HCT116 (cell line): ENCODE measurements at regions not wholly inside any gene's neighbourhood (a gene's known extent, or its start where the extent isn't known, plus 50 kb on each side); places are given as distances from the start of the nearest gene placed in this dataset.

Source experiments
- ATAC-seq: fragments of 200-7000 bp; cut with Tn5 transposase; 2 replicates; pipeline ENCODE4 v1.9.1; 2020; ENCODE audit warnings: mild to moderate bottlenecking, moderate library complexity
- BruUV-seq: library from RNA; stranded (reverse); fragments of 400-500 nt; replicated peaks from 2 replicates; lab custom pipeline; 2021; lab: Mats Ljungman, UMichigan
- CTCF ChIA-PET: fragments of 300-600 bp; sonication (Branson Sonifier 250); formaldehyde crosslinking; loops from one replicate; lab custom pipeline; 2021; ENCODE audit warnings: antibody characterized with exemption; lab: Charles Lee
- POLR2A ChIA-PET: fragments of 300-600, 350-600 bp; sonication (Branson Sonifier 250); formaldehyde crosslinking; loops from one replicate; lab custom pipeline; 2021; ENCODE audit warnings: antibody characterized with exemption; lab: Charles Lee
- RAD21 ChIA-PET, 2 experiments: fragments of 300-600 bp; sonication (Branson Sonifier 250); formaldehyde crosslinking; loops; one replicate each; lab custom pipeline; 2023; ENCODE audit warnings: low total read pairs in 2 of 2; ENCODE audit not compliant: uncharacterized antibody in 2 of 2, unreplicated experiment in 2 of 2, low non-redundant PET in 1 of 2; lab: Charles Lee
- DNase-seq: peaks from one replicate; pipeline ENCODE4 v3.0.0-alpha.2; 2010; ENCODE audit warnings: low read depth, low spot score
- H2AFZ ChIP-seq: fragments of 200-600 bp; shearing (Covaris generic), sonication (generic); 2 replicates; pipeline ENCODE4 v1.6.1; 2017; ENCODE audit warnings: low read depth, mixed run types, mixed read lengths, antibody characterized with exemption, low read length; ENCODE audit not compliant: poor library complexity, severe bottlenecking
- H3K27ac ChIP-seq: 2 replicates; pipeline ENCODE4 v1.5.1; 2012; ENCODE audit warnings: low read depth, low read length
- H3K27me3 ChIP-seq: fragments of 200-600 bp; sonication (generic); 2 replicates; pipeline ENCODE4 v1.6.1; 2016; ENCODE audit warnings: mixed run types, low read length, mixed read lengths; ENCODE audit not compliant: insufficient read depth
- H3K36me3 ChIP-seq, 2 experiments: fragments of 200-500 bp in 1 of 2; fragments of 200-600 bp in 1 of 2; sonication (Bioruptor generic) in 1 of 2; sonication (generic) in 1 of 2; 2 replicates each; pipeline versions ENCODE4 v1.5.1 to v1.6.1; 2014 to 2016; ENCODE audit warnings: low read length in 2 of 2, inconsistent platforms in 1 of 2, mixed read lengths in 1 of 2, mixed run types in 1 of 2; ENCODE audit not compliant: insufficient read depth in 2 of 2, control insufficient read depth in 1 of 2
- H3K4me1 ChIP-seq, 2 experiments: fragments of 200-600 bp in 1 of 2; sonication (generic) in 1 of 2; 2 replicates each; pipeline versions ENCODE4 v1.5.1 to v1.6.1; 2012 to 2017; ENCODE audit warnings: low read length in 2 of 2, inconsistent platforms in 1 of 2, mild to moderate bottlenecking in 1 of 2, mixed read lengths in 1 of 2, mixed run types in 1 of 2, moderate library complexity in 1 of 2; ENCODE audit not compliant: insufficient read depth in 2 of 2, control insufficient read depth in 1 of 2
- H3K4me2 ChIP-seq: fragments of 200-600 bp; sonication (generic); 2 replicates; pipeline ENCODE4 v1.6.1; 2017; ENCODE audit warnings: mixed run types, low read length, mixed read lengths
- H3K4me3 ChIP-seq, 2 experiments: fragments of 200-600 bp in 1 of 2; sonication (generic) in 1 of 2; replicated peaks in 1 of 2; 2 replicates each; pipeline ENCODE4 v1.5.1; 2011 to 2016; ENCODE audit warnings: low read length in 2 of 2, control low read depth in 1 of 2, low read depth in 1 of 2, mild to moderate bottlenecking in 1 of 2, mixed read lengths in 1 of 2, mixed run types in 1 of 2
- H3K79me2 ChIP-seq: fragments of 200-600 bp; sonication (generic); 2 replicates; pipeline ENCODE4 v1.6.1; 2017; ENCODE audit warnings: mild to moderate bottlenecking, mixed run types, low read length, moderate library complexity, mixed read lengths; ENCODE audit not compliant: insufficient read depth
- H3K9ac ChIP-seq: fragments of 200-600 bp; sonication (generic); 2 replicates; pipeline ENCODE4 v1.6.1; 2016; ENCODE audit warnings: low read length, mixed read lengths
- H3K9me2 ChIP-seq: fragments of 200-600 bp; sonication (generic), shearing (Covaris generic); 2 replicates; pipeline ENCODE4 v1.6.1; 2017; ENCODE audit warnings: mixed run types, mild to moderate bottlenecking, moderate library complexity; ENCODE audit not compliant: insufficient read depth
- H3K9me3 ChIP-seq, 2 experiments: fragments of 200-500 bp in 1 of 2; fragments of 200-600 bp in 1 of 2; sonication (Bioruptor generic) in 1 of 2; sonication (generic) in 1 of 2; 2 replicates each; pipeline ENCODE4 v1.6.1; 2014 to 2017; ENCODE audit warnings: low read length in 2 of 2, mixed read lengths in 2 of 2, inconsistent platforms in 1 of 2, low read depth in 1 of 2, mild to moderate bottlenecking in 1 of 2, mixed run types in 1 of 2, moderate library complexity in 1 of 2; ENCODE audit not compliant: control insufficient read depth in 1 of 2, insufficient read depth in 1 of 2
- H4K20me1 ChIP-seq: fragments of 200-600 bp; sonication (generic), shearing (Covaris generic); 2 replicates; pipeline ENCODE4 v1.6.1; 2017; ENCODE audit warnings: mixed run types, mild to moderate bottlenecking, moderate library complexity; ENCODE audit not compliant: insufficient read depth
- POLR2A ChIP-seq: IDR thresholded peaks from 2 replicates; pipeline ENCODE4 v1.7.0; 2011; ENCODE audit warnings: borderline replicate concordance; ENCODE audit not compliant: insufficient read depth, insufficient read length; ENCODE audit errors: extremely low read depth
- RAD21 ChIP-seq: IDR thresholded peaks from 2 replicates; pipeline ENCODE4 v1.6.1; 2012; ENCODE audit warnings: low read depth, mild to moderate bottlenecking
- SP1 ChIP-seq: IDR thresholded peaks from 2 replicates; pipeline ENCODE4 v1.6.1; 2012; ENCODE audit warnings: low read depth
- SRF ChIP-seq: IDR thresholded peaks from 2 replicates; pipeline ENCODE4 v1.6.1; 2012; ENCODE audit warnings: low read depth
- TCF7L2 ChIP-seq: IDR thresholded peaks from 2 replicates; pipeline ENCODE4 v1.7.0; 2011; ENCODE audit warnings: borderline replicate concordance, inconsistent platforms; ENCODE audit not compliant: insufficient read depth, insufficient read length; ENCODE audit errors: extremely low read depth
- YY1 ChIP-seq: IDR thresholded peaks from 2 replicates; pipeline ENCODE4 v1.6.1; 2011; ENCODE audit warnings: low read length, low read depth, moderate library complexity, mild to moderate bottlenecking; ENCODE audit not compliant: insufficient replicate concordance; ENCODE audit errors: extremely low read depth
- ZFX ChIP-seq: fragments of 450-650 bp; IDR thresholded peaks from 2 replicates; pipeline ENCODE4 v1.6.1; 2017
- intact Hi-C: fragments of 100-400 bp; cut with micrococcal nuclease; formaldehyde crosslinking; loops from 2 replicates; pipeline ENCODE4 v1.10.0; 2022
- TF ChIP-seq, protein P1 (sequence below): IDR thresholded peaks from 2 replicates; pipeline ENCODE4 v1.6.1; 2012
- TF ChIP-seq, protein P2 (sequence below): IDR thresholded peaks from 2 replicates; pipeline ENCODE4 v1.6.1; 2012

DNA sequence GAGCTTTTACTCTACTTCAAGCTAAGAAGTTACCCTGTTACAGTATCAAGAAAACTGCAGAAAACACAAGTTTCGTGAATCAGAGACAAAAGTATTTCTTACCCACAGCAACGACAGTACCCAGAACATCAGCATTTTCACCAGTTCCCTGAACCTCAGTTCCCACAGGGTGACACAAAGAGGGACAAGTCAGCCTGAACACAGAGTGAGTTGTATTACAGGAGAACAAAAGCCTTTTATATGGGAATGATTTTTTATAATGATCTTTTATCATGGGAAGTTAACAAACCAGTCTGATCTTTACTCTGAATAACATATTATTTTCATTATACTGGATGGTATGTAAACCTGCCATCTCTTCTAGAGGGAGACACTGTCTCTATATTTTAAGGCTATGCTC lies 139.0 kb upstream of the ITGA1 start:
- Histone ChIP-seq H3K9ac (no peak overlapping the region), H2AFZ (no peak overlapping the region), H3K4me3 (no peak overlapping the region), H3K36me3 (no peaks in the 10 kb centered on the region), H3K9me3 (no peaks in the 10 kb centered on the region), H3K9me2 (no peaks in the 10 kb centered on the region), H4K20me1 (no peaks in the 10 kb centered on the region), H3K27me3 (no peaks in the 10 kb centered on the region), H3K79me2 (no peaks in the 10 kb centered on the region), H3K4me1 (no peaks in the 10 kb centered on the region), H3K4me2 (no peak overlapping the region), H3K27ac (no peak overlapping the region)
- TF ChIP-seq SRF (no peak), RAD21 (no peak), TCF7L2 (no peak), SP1 (no peak), POLR2A (no peak)
- TF ChIP-seq, protein P1, sequence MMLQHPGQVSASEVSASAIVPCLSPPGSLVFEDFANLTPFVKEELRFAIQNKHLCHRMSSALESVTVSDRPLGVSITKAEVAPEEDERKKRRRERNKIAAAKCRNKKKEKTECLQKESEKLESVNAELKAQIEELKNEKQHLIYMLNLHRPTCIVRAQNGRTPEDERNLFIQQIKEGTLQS: no peak
- no TSS peak for BruUV-seq
- ATAC-seq (no peak), DNase-seq (no peak)
- POLR2A ChIA-PET: interaction anchor here (0.5 kb wide), 1 partner anchor 446 kb away, joined by 3 read pairs; no protein-coding TSS in a partner anchor
- RAD21 ChIA-PET: no interaction called here
- CTCF ChIA-PET: no interaction called here
- intact Hi-C loops: no loop called here

DNA sequence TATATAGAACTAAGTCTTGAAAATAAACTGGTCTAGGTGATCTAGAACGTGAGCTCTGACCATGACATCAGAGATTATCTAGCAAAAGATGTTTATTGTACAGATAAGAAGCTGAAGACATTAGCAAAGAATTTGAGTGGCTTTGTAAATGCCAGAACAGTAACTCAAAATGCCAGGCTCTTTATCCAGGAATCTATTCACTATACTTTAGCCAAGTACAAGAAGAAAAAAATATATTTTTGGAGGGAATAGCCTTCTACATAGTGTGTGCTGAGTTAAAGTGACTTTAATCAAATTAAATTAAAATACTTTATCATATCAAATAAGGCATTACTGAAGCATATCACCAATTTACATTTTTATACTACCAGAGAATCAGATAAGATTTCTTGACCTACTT lies 132.6 kb upstream of the ITGA1 start:
- POLR2A ChIA-PET: no interaction called here
- no peak overlapping the region for H3K9ac ChIP-seq
- no peaks in the 10 kb centered on the region for H3K79me2 ChIP-seq
- no peak overlapping the region for H2AFZ ChIP-seq
- H4K20me1 ChIP-seq: no peaks in the 10 kb centered on the region
- no peak overlapping the region for H3K27ac ChIP-seq
- H3K9me2 ChIP-seq: no peaks in the 10 kb centered on the region
- H3K4me1 ChIP-seq: no peaks in the 10 kb centered on the region
- H3K4me2 ChIP-seq: no peak overlapping the region
- CTCF ChIA-PET: no interaction called here
- DNase-seq (no peak), ATAC-seq (no peak)
- RAD21 ChIA-PET: no interaction called here
- H3K4me3 ChIP-seq: no peak overlapping the region
- intact Hi-C loops: no loop called here
- H3K36me3 ChIP-seq: no peaks in the 10 kb centered on the region
- no TSS peak for BruUV-seq
- no peaks in the 10 kb centered on the region for H3K27me3 ChIP-seq
- TF ChIP-seq, protein P2, sequence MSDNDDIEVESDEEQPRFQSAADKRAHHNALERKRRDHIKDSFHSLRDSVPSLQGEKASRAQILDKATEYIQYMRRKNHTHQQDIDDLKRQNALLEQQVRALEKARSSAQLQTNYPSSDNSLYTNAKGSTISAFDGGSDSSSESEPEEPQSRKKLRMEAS: no peak
- no peak for TF ChIP-seq SRF
- TF ChIP-seq YY1: no peak
- no peak for TF ChIP-seq ZFX
- H3K9me3 ChIP-seq: no peaks in the 10 kb centered on the region
